Fibroblast of lung (primary cell): ENCODE measurements at regions not wholly inside any gene's neighbourhood (a gene's known extent, or its start where the extent isn't known, plus 50 kb on each side); places are given as distances from the start of the nearest gene placed in this dataset.

Experiments
- DNase-seq, 2 donors: peaks; one replicate each; pipeline versions ENCODE4 v3.0.0 to v3.0.0-alpha.2; 2010; ENCODE audit warnings: low read depth in 2 of 2
- H2AFZ ChIP-seq: 2 replicates; pipeline ENCODE4 v1.5.1; 2012; ENCODE audit warnings: low read length, control low read depth, inconsistent platforms
- H3K27ac ChIP-seq: 2 replicates; pipeline ENCODE4 v1.5.1; 2011; ENCODE audit warnings: low read length, control low read depth; ENCODE audit not compliant: insufficient read depth
- H3K27me3 ChIP-seq: 2 replicates; pipeline ENCODE4 v1.5.1; 2011; ENCODE audit warnings: mild to moderate bottlenecking, low read length; ENCODE audit not compliant: control insufficient read depth, insufficient read depth
- H3K36me3 ChIP-seq: 2 replicates; pipeline ENCODE4 v1.5.1; 2011; ENCODE audit warnings: low read length; ENCODE audit not compliant: control insufficient read depth, insufficient read depth
- H3K4me1 ChIP-seq: 2 replicates; pipeline ENCODE4 v1.5.1; 2011; ENCODE audit warnings: low read length; ENCODE audit not compliant: control insufficient read depth, insufficient read depth; ENCODE audit errors: extremely low read depth
- H3K4me2 ChIP-seq: 2 replicates; pipeline ENCODE4 v1.5.1; 2011; ENCODE audit warnings: low read length, control low read depth; ENCODE audit not compliant: insufficient read depth; ENCODE audit errors: extremely low read depth
- H3K4me3 ChIP-seq, 4 experiments: fragments of 200-600 bp in 1 of 4; sonication (generic) in 1 of 4; replicated peaks in 1 of 4; 2 replicates each; pipeline ENCODE4 v1.5.1; 2011 to 2016; ENCODE audit warnings: low read length in 4 of 4, low read depth in 3 of 4, mild to moderate bottlenecking in 3 of 4, control low read depth in 2 of 4, inconsistent platforms in 1 of 4, mixed read lengths in 1 of 4; ENCODE audit not compliant: insufficient read depth in 1 of 4; ENCODE audit errors: control extremely low read depth in 1 of 4
- H3K79me2 ChIP-seq: 2 replicates; pipeline ENCODE4 v1.5.1; 2012; ENCODE audit warnings: mild to moderate bottlenecking, low read length, inconsistent platforms; ENCODE audit not compliant: control insufficient read depth, insufficient read depth
- H3K9ac ChIP-seq: 2 replicates; pipeline ENCODE4 v1.5.1; 2011; ENCODE audit warnings: mild to moderate bottlenecking, low read length, control low read depth; ENCODE audit not compliant: insufficient read depth
- H3K9me3 ChIP-seq: 2 replicates; pipeline ENCODE4 v1.5.1; 2012; ENCODE audit warnings: low read depth, low read length; ENCODE audit not compliant: control insufficient read depth, insufficient read depth
- H4K20me1 ChIP-seq: 2 replicates; pipeline ENCODE4 v1.5.1; 2011; ENCODE audit warnings: low read length; ENCODE audit not compliant: control insufficient read depth, insufficient read depth; ENCODE audit errors: extremely low read depth
- CTCF ChIP-seq, 2 donors: IDR thresholded peaks in 1 of 2; conservative IDR thresholded peaks in 1 of 2; 1 replicate in 1 of 2; 2 replicates in 1 of 2; pipeline ENCODE4 v1.5.1; 2011 to 2012; ENCODE audit warnings: low read length in 2 of 2, control low read depth in 1 of 2, inconsistent platforms in 1 of 2, low read depth in 1 of 2, mild to moderate bottlenecking in 1 of 2
- EZH2 ChIP-seq: IDR thresholded peaks from 2 replicates; pipeline ENCODE4 v1.5.1; 2012; ENCODE audit warnings: low read length, control low read depth, mild to moderate bottlenecking; ENCODE audit errors: missing control alignments

DNA sequence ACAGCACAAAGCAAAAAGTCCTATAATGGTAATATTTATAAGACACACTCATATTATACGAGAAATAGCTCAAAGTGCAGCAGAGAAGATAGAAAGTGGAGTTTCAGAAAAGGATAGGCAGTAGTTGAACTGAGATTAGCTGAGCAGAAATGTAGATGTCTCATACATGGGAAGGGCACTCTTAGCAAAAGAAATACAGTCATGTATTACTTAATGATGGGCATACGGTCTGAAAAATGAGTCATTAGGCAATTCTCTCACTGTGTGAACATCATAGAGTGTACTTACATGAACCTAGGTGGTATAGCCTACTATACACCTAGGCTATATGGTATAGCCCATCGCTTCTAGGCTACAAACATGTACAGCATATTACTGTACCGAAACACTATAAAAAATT, 671.3 kb downstream of the RPS29 start:
- H3K27ac ChIP-seq: no peak overlapping the region
- H3K36me3 ChIP-seq: no peaks in the 10 kb centered on the region
- no peak overlapping the region for H3K9ac ChIP-seq
- H3K9me3 ChIP-seq: no peaks in the 10 kb centered on the region
- no peak overlapping the region for H3K4me3 ChIP-seq
- no peak overlapping the region for H3K4me2 ChIP-seq
- no peaks in the 10 kb centered on the region for H3K4me1 ChIP-seq
- no peak for DNase-seq
- TF ChIP-seq EZH2 (no peak), CTCF (conservative IDR thresholded peaks at IDR 0.05 in 1 of 2, IDR thresholded peaks at IDR 0.05 in 1 of 2; ENCODE audit: low read depth in 1 of 2, low read length in 2 of 2) (no peak)
- H3K27me3 ChIP-seq: no peaks in the 10 kb centered on the region
- H2AFZ ChIP-seq: no peak overlapping the region
- no peaks in the 10 kb centered on the region for H4K20me1 ChIP-seq
- H3K79me2 ChIP-seq: no peaks in the 10 kb centered on the region

- H4K20me1 ChIP-seq: no peaks in the 10 kb centered on the region
- H3K36me3 ChIP-seq: no peaks in the 10 kb centered on the region
- TF ChIP-seq EZH2 (no peak), CTCF (conservative IDR thresholded peaks at IDR 0.05 in 1 of 2, IDR thresholded peaks at IDR 0.05 in 1 of 2; ENCODE audit: low read depth in 1 of 2, low read length in 2 of 2) (no peak)
- H3K79me2 ChIP-seq: no peaks in the 10 kb centered on the region
- H3K9ac ChIP-seq: no peak overlapping the region
- H3K4me2 ChIP-seq: no peak overlapping the region
- H2AFZ ChIP-seq: no peak overlapping the region
- no peaks in the 10 kb centered on the region for H3K4me1 ChIP-seq
- H3K27ac ChIP-seq: no peak overlapping the region
- DNase-seq: no peak
- no peaks in the 10 kb centered on the region for H3K27me3 ChIP-seq
- H3K9me3 ChIP-seq: no peaks in the 10 kb centered on the region
- no peak overlapping the region for H3K4me3 ChIP-seq
Observed at GRCh38 chr14:48914382-48914781, 671.8 kb downstream of the RPS29 start.

DNA sequence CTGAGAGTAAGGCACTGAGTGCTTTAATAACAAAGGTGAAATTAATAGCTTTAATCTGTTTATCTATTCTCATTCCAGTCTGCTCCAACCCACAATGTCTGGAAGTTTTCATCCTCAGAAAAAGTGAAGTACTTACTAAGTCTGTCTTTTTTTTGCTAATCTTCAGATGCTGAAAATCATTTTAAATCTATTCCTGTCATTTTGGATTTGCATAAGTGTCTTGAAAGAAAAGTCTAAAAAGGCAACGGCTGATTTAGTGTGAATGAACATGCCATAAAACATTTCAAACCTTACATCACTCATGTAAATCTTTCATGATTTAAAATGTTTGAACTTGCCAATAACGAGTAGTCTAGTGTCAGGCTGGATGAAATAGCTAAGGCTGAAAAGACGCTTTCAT, 685.6 kb downstream of the RPS29 start:
- no peak overlapping the region for H2AFZ ChIP-seq
- no peak overlapping the region for H3K27ac ChIP-seq
- H3K79me2 ChIP-seq: no peaks in the 10 kb centered on the region
- DNase-seq: no peak
- H3K36me3 ChIP-seq: no peaks in the 10 kb centered on the region
- H3K4me1 ChIP-seq: no peaks in the 10 kb centered on the region
- no peak overlapping the region for H3K4me2 ChIP-seq
- no peaks in the 10 kb centered on the region for H3K27me3 ChIP-seq
- no peaks in the 10 kb centered on the region for H3K9me3 ChIP-seq
- no peak overlapping the region for H3K9ac ChIP-seq
- TF ChIP-seq EZH2 (no peak), CTCF (conservative IDR thresholded peaks at IDR 0.05 in 1 of 2, IDR thresholded peaks at IDR 0.05 in 1 of 2; ENCODE audit: low read depth in 1 of 2, low read length in 2 of 2) (no peak)
- no peaks in the 10 kb centered on the region for H4K20me1 ChIP-seq
- H3K4me3 ChIP-seq: no peak overlapping the region
